GM20000 (cell line): ENCODE measurements at regions not wholly inside any gene's neighbourhood (a gene's known extent, or its start where the extent isn't known, plus 50 kb on each side); places are given as distances from the start of the nearest gene placed in this dataset.

ENCODE experiments used
- DNase-seq: peaks from one replicate; pipeline ENCODE4 v3.0.0; 2012; ENCODE audit warnings: low spot score
- CTCF ChIP-seq: IDR thresholded peaks from 2 replicates; pipeline ENCODE4 v1.5.1; 2012; ENCODE audit warnings: mild to moderate bottlenecking, control low read depth; ENCODE audit errors: extremely low read depth, missing control alignments

DNA sequence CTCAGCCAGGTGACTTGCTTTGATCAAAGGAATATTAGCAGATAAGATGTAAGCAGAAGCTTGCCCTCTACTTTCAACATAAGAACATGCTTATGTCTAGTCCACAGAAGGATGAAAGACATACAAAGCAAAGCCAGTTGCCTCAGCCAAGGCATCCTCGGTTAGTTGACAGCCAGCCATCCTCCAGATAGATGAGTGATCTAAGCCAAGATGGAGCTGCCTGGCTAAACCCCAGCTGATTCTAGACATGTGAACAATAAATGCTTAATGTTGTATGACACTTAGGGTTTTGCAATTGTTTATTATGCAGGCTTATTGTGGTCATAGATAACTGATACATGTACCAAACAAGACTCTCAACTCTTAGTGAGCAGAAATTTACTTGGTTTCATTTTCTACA, 157.6 kb upstream of the TMTC2 start:
- no peak for DNase-seq
- no peak for TF ChIP-seq CTCF

DNA sequence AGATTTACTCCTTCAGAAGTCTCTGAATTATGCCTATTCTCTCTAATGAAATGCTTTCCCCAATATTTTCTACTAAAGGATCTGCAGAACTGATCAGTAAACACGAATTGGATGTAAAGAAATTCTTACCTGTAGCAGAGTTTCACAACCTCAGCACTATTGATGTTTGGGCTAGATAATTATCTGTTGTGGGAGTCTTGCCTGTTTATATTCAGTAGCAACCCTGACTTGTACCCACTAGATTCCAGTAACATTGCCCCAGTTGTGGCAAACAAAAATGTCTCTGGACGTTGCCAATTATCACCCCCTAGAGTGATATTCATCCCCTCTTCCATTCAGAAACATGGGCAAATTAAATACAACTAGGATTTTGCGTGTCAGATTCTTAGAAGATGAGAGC, 156.8 kb upstream of the TMTC2 start:
- no peak for DNase-seq
- no peak for TF ChIP-seq CTCF

DNA sequence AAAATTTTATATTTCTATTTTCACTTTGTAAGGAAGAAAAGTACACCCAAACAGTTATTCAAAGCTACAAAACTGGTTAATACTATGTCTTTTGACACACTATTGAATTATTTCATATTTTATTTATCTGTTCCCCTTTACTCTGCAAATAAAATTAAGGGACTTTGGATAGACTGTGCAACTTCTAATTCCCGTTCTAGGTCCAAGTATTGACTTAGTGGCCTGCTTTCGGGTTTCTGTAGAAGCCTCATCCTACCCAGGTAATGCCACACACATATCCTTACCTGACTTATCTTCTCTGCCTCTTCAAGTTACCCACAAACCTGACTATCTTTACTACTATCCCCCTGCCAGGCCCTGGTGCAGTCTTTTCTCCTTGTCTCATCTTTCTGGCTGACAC, 156.3 kb upstream of the TMTC2 start:
- DNase-seq = no peak
- TF ChIP-seq CTCF = no peak

DNA sequence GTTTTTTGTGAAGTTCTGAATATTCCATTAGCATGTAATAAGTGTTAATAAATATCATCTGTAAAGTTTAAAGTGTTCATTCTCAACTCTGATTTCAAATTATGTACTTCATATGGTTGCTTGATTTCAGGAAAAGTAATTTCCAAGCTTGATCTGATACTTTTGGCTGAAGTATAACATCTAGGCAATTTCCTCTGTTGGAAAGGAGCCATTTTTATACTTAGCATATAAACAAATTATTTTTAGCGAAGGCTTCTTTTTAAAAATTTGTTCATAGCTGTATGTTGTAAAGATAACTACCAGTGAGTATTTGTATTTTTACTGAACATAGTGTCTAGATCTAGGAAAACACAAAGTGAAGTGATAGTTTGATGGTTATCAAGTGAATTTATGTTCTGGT, 153.4 kb upstream of the TMTC2 start:
- no peak for TF ChIP-seq CTCF
- no peak for DNase-seq

DNA sequence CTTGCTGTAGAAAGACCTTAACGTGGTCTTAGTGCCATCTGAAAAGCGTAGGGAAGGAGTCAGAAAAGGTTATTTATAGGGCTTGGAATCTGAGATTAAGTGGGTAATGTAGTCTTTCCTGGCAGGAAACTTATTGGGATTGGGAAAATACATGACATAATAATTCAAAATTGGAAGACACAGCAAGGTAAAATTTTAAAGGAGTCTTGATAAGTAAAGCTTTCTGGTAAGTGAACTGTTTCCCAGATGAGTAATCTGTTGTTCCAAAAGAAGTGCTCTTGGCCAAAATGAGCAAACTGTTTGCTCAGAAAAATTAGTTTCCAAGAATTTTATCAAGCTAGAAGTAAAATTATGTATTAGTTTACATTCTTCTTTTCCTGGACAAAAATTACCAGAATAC, 149.3 kb upstream of the TMTC2 start:
- no peak for TF ChIP-seq CTCF
- DNase-seq = no peak

DNA sequence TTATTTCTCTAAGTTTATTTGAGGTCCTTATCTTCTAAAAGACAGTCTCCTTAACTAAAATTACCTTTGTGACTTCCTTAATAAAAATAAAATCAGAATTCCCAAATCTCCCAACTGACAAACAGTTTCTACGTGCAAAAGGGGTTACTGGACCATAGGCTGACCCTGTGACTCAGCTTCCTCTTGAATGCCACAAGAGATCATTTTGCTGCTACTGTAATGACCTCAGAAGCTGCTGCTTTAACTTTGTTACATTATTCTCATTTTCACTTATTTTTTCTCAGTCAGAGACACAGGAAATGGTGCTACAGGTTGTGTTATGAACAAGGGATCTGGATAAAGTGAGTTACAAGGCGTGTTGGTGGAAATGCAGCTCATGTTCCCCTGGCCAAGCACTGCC, 132.2 kb upstream of the TMTC2 start:
- TF ChIP-seq CTCF = no peak
- peak; percentile 9 for DNase-seq

DNA sequence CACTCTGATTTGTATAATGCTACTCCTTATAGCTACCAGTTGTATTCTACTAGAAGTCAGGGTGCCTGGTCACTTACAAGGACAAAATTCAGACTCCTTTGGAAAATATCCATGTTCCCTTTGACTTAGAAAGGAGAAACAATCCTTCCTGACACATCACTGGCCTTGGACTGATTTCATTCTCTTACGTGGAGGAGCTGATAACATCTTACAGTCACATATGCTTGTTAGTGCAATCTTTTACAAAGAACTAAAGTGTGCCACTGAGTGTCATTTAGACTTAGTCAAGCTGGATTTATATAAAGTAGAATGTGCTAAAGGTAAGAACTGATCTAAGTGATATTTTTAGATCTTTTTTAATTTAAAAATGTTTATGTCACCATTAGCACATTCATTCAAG, 131.0 kb upstream of the TMTC2 start:
- DNase-seq = no peak
- no peak for TF ChIP-seq CTCF
